GM04503 (cell line): ENCODE measurements at regions not wholly inside any gene's neighbourhood (a gene's known extent, or its start where the extent isn't known, plus 50 kb on each side); places are given as distances from the start of the nearest gene placed in this dataset.
"Not testable (repeated sequence)": the region's sequence is repeated elsewhere in the genome, so short reads cannot be mapped to it uniquely, and the experiment has no call there.

ENCODE experiments used
- DNase-seq: peaks from one replicate; pipeline ENCODE4 v3.0.0-alpha.2; 2012; ENCODE audit warnings: low read depth

- no peak for DNase-seq
Measured at GRCh38 chr4:117574085-117574484, 460.2 kb upstream of the NDST3 start.

DNA sequence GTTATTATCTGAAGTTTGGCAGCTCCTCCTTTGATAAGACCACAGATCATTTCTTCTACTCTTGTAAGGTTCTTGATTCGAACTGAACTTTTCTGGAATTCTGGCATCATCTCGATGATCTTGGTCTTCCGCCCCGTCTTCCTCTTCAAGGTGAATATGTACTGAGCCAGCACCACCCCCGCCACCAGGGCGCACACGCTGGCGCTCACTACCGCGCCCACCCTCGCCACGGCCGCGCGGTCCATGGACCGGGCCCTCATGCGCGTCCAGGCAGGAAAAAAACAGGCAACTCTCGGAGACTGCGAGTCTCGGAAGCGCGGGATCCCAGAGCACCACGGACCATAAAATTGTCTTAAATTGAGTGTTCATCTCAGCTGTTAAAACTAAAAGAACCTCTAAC is 458.4 kb upstream of the NDST3 start:
- DNase-seq, result no peak

DNA sequence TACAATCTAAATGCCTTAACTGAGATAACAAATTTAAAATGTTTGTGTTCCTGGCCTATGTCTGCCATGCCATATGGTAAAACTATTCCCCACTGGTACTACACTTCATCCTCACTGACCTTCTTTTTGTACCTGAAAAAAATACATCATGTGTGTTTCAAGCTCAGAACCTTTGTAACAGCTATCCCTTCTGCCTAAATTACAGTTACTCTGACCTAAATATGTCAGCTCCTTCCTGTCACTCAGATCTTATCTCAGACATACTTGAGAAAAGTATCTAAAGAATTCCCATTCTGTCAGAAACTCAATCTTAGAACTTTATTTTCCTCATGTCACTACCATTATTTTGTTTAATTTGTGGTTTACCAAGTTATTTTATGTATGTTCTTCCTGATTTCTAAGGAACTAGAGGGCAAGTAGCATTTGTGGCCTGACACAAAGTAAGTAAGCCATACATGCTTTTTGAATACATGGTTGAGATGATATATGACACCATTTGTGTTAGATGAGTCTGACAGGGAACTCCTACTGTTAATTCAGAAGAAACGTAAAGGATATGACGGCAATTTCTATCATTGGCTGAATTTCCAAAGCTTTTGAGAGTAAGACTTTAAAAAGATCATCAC is 456.5 kb upstream of the NDST3 start:
- no peak for DNase-seq

DNA sequence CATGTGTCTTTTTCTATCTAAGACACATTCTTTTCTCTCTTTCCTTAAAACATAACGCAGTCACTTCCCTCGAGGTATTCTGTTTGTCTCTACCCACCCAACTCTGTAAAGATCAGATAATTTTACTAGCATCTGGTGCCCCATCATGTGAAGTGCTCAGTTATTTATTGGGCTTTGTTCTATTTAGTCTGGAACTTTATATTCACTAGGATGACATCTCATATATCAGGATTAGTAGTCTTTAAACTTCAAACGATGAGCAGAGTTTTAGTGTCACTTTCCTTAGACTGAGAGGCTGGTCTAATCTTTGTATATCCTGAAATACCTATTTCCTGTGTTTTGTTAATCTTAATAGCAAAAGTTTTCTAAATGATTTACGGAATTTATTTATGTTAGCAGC is 445.5 kb upstream of the NDST3 start:
- DNase-seq, result no peak

DNA sequence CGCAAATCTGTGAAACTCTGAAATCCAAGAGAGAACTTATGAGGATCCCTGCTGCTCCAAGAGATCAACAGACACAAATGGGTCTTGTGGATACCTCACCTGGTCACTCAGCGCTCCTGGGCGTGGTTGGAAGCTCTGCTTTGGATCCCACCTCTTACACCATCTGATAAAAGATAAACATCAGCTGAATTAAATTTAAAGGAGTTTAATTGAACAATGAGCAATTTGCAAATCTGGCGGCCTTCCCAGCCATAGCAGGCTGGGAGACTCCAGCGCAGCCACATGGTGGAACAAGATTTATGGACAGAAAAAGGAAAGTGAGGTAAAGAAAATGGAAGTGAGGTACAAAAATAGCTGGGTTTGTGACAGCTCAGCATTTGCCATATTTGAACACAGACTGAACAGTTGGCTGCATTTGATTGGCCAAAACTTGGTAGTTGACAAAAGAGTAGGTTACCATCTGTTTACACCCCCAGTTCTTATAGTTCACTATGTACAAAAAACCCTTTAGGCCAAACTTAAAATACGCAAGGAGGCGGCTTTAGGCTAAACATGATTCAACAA is 437.3 kb upstream of the NDST3 start:
- no peak for DNase-seq

- DNase-seq, result not testable (repeated sequence)
Measured at GRCh38 chr4:117599393-117599792, 434.9 kb upstream of the NDST3 start.

DNA sequence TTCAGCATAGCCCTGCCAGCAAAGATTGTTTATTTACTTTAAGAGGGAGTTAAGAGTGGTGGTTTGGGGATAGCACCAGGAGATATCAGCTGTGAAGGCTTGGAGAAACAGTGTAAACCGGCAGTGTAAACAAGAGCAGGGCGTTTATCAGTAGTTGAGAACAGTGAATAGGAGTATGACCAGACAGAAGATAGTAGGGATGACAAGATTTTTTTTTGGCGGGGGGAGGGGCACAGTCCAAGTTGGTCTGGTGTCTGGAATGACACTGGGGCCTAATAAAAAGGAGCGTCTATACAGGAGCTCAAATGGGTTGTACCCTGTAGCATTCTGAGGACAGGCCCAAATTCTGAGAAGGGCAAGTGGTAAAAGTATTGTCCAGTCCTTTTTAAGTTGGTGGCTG is 433.4 kb upstream of the NDST3 start:
- DNase-seq, result not testable (repeated sequence)

GRCh38 chr4:117610706-117611308 is 423.5 kb upstream of the NDST3 start:
- DNase-seq, result no peak

DNA sequence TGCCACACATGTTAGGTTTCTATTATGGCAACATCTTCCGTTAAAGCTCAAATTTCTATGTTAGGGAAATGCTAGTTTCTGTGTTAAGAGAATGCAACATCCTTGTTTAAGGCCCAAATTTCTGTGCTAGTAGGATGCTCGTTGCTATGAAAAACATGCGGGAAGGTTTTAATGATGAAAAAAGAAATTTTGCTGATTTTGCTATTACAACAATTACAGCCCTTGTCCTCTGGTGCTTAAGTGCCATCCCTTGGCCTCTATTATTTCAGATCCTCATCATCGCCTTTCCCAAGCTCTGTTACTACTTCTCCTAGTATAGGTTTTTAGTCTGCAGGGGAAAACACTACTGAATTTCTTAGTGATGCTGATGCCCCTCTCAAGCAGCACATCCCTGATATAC is 412.6 kb upstream of the NDST3 start:
- no peak for DNase-seq

GRCh38 chr4:117623326-117623725 is 411.0 kb upstream of the NDST3 start:
- DNase-seq, result no peak

DNA sequence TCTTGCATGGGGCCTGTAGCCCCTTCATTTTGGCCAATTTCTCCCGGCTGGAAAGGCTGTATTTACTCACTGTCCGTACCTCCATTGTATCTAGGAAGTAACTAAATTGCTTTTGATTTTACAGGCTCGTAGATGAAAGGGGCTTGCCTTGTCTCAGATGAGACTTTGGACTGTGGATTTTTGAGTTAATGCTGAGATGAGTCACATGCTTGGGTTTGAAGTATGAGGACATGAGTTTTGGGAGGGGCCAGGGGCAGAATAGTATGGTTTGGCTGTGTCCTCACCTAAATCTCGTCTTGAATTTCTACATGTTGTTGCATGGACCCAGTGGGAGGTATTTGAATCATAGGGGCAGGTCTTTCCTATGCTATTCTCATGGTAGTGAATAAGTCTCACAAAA is 407.6 kb upstream of the NDST3 start:
- DNase-seq, result no peak

- no peak for DNase-seq
Measured at GRCh38 chr4:117634716-117635115, 399.6 kb upstream of the NDST3 start.

GRCh38 chr4:117637347-117637746 is 396.9 kb upstream of the NDST3 start:
- no peak for DNase-seq

GRCh38 chr4:117640836-117641235 is 393.4 kb upstream of the NDST3 start:
- no peak for DNase-seq

- DNase-seq, result no peak
Measured at GRCh38 chr4:117641519-117641918, 392.8 kb upstream of the NDST3 start.

GRCh38 chr4:117654079-117654478 is 380.2 kb upstream of the NDST3 start:
- no peak for DNase-seq

DNA sequence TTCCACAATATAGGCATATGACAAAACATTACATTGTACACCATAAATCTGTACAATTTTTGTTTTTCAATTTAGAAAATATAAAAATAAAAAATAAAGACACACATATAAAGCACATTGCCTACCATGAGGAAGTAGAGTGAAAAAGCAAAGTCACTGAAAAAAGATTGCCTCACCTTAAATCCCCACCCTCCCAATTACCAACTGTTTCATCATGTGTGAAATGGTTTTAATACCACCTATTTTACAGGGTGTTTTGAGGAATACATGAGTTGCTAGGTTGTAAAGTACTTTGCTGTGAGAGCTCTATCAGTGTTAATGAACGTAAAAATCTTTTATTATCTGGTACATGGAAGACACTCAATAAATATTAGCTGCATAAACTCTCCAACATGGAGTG is 373.6 kb upstream of the NDST3 start:
- DNase-seq, result no peak

DNA sequence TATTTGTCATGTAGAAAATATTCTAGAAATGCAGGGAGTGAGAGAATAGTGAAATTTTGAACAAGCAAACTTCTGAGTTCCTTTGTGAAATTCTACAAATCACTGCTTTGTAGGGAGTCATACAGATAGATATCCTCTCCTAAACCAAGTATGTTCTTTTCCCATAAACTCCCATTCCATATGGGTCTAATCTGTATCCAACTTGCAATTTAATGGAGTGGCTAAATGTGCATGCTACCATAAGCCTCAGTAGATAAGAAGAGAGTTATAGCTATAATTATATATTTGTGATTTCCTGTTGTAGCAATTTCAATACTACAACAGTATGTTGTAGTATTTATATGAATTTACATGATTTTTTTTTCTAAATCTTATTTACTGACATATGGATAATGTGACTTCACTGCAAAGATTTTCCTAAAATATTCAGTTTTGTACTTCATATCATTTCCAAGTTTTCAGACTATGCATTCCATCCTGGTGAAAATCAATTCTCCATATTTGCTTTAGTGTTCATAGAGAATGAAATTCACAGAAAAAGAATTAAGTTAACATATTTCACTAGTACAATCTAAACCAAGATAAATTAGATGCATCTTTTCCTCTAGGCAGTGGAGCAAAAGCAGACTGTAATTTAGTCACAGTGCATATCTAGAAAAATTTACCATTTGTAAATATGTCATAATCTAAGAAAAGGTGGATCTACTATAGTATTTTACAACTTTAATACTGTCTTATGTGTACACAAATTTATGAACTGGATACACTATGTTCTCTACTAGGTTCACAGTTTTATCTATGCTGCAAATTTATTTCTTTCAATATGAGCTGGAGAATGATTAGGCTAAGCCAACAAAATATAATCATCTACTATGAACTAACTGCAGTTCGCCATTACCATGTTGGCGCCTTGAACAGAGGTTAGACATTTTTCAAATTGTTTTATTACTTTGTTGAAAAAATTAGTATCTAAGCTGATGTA is 372.9 kb upstream of the NDST3 start:
- no peak for DNase-seq

DNA sequence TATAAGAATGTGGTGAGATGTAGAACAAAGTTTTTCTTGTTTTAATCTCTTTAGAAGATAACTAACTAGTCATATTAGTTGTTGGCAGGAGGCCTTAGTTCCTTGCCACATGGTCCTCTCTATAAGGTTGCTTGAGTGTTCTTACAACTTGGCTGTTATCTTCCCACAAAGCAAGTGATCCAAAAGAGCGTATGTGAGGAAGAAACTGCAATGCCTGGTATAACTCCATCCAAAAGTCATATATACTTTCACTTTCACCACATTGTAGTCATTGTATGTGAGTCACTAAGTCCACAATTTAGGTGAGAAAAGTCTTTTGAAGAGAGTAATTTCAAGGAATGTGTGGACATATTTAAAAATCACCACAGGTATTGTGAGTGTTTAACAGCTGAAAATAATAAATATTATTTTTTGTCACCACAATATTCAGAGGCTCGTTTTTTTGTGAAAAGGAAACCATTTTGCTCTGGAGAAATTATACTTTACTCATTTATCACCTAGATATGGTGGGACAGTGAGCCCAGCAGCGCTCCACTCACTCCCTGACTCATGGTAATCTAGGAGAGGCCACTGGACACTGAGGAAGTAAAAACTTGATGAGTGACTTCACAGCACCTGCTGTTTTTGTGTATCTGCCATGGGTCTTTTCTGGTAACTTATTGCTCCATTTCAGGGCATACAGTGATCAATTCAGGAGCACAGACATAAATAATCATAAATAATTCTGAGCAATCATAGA is 369.4 kb upstream of the NDST3 start:
- DNase-seq, result no peak

GRCh38 chr4:117676153-117676552 is 358.1 kb upstream of the NDST3 start:
- no peak for DNase-seq

DNA sequence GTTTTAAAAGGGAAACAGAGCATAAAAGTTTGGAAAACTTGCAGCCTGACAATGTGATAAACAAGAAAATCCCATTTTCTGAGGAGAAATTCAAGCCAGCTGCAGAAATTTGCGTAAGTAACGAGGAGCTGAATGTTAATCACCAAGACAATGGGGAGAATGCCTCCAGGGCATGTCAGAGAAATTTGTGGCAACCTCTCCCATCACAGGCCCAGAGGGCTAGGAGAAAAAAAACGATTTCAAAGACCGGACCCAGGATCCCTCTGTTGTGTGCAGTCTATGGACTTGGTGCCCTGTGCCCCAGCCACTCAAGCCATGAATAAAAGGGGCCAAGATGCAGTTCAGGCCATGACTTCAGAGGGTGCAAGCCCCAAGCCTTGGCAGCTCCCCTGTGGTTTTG is 355.4 kb upstream of the NDST3 start:
- no peak for DNase-seq
